ENCODE measurements at regions not wholly inside any gene's neighbourhood (a gene's known extent, or its start where the extent isn't known, plus 50 kb on each side); places are given as distances from the start of the nearest gene placed in this dataset.

DNA sequence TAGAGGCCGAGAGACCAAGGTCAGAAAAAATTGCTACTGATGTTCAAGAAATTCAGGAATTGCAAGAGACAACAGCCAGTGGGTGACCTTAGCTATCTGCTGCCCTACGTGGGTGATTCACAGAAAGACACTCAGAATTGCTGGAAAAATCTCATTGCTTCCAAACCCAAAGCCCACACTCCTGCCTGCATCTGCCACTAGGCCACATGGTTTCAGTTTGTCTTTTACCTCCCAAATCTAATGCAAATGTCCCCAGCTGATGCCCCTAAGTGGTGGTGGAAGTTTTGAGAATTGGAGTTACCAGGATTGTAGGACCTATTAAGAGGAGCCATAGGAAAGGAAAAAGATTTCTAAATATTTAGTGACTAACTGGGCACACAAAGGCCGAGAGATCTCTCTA is 341.5 kb upstream of the CHRM3 start:
- no peak for TF ChIP-seq CTCF (IDR thresholded peaks at IDR 0.05)
- no peak for TF ChIP-seq POLR2AphosphoS5 (IDR thresholded peaks at IDR 0.05; ENCODE audit: insufficient read depth in 1 of 2, low read depth in 1 of 2)

Measured in vagina (tissue), 2 donors.